H54 (cell line): ENCODE measurements at regions not wholly inside any gene's neighbourhood (a gene's known extent, or its start where the extent isn't known, plus 50 kb on each side); places are given as distances from the start of the nearest gene placed in this dataset.

Source experiments
- DNase-seq: peaks from one replicate; pipeline ENCODE4 v3.0.0; 2011; ENCODE audit warnings: low spot score, mixed read lengths; ENCODE audit not compliant: insufficient read length
- FAIRE-seq: peaks from 3 replicates; lab custom pipeline; 2011; peaks lifted over from hg19 to GRCh38; lab: Jason Lieb, UNC
- POLR2A ChIP-seq: IDR thresholded peaks from 2 replicates; pipeline ENCODE4 v1.6.1; 2011; ENCODE audit warnings: low read depth, mild to moderate bottlenecking, low read length

- no peak for TF ChIP-seq POLR2A
- FAIRE-seq (no peak), DNase-seq (no peak)
These were observed 132.3 kb downstream of the FCRL5 start for GRCh38 chr1:157419845-157420542.

- DNase-seq (no peak), FAIRE-seq (no peak)
- TF ChIP-seq POLR2A: no peak
These were observed 133.7 kb downstream of the FCRL5 start for GRCh38 chr1:157418659-157419058.

GRCh38 chr1:157418231-157418630 is 134.1 kb downstream of the FCRL5 start:
- no peak for TF ChIP-seq POLR2A
- DNase-seq (no peak), FAIRE-seq (no peak)

- no peak for FAIRE-seq
- TF ChIP-seq POLR2A: no peak
- DNase-seq: no peak
These were observed 136.7 kb downstream of the FCRL5 start for GRCh38 chr1:157415661-157416060.

GRCh38 chr1:157412308-157412707 is 140.0 kb downstream of the FCRL5 start:
- DNase-seq (no peak), FAIRE-seq (no peak)
- TF ChIP-seq POLR2A: no peak

GRCh38 chr1:157411769-157412168 is 140.5 kb downstream of the FCRL5 start:
- no peak for TF ChIP-seq POLR2A
- no peak for DNase-seq
- no peak for FAIRE-seq

- no peak for TF ChIP-seq POLR2A
- DNase-seq: no peak
- no peak for FAIRE-seq
These were observed 141.3 kb downstream of the FCRL5 start for GRCh38 chr1:157411064-157411463.

GRCh38 chr1:157410457-157410856 is 141.9 kb downstream of the FCRL5 start:
- no peak for DNase-seq
- TF ChIP-seq POLR2A: no peak
- FAIRE-seq: no peak

GRCh38 chr1:157409927-157410326 is 142.4 kb downstream of the FCRL5 start:
- FAIRE-seq (no peak), DNase-seq (no peak)
- no peak for TF ChIP-seq POLR2A

- FAIRE-seq: no peak
These were observed 144.3 kb downstream of the FCRL5 start for GRCh38 chr1:157407917-157408525.

GRCh38 chr1:157407367-157407766 is 144.9 kb downstream of the FCRL5 start:
- no peak for TF ChIP-seq POLR2A

More at GRCh38 chr1:157407917-157408525, 144.3 kb downstream of the FCRL5 start:
- TF ChIP-seq POLR2A: no peak
- no peak for DNase-seq

GRCh38 chr1:157405662-157406061 is 146.7 kb downstream of the FCRL5 start:
- TF ChIP-seq POLR2A: no peak
- no peak for DNase-seq
- FAIRE-seq: no peak

More at GRCh38 chr1:157407367-157407766, 144.9 kb downstream of the FCRL5 start:
- no peak for FAIRE-seq
- DNase-seq: no peak

GRCh38 chr1:157404614-157405013 is 147.7 kb downstream of the FCRL5 start:
- no peak for DNase-seq
- TF ChIP-seq POLR2A: no peak
- FAIRE-seq: no peak

GRCh38 chr1:157404063-157404501 is 148.2 kb downstream of the FCRL5 start:
- no peak for TF ChIP-seq POLR2A
- no peak for DNase-seq
- FAIRE-seq: no peak

GRCh38 chr1:157403608-157404007 is 148.7 kb downstream of the FCRL5 start:
- DNase-seq (no peak), FAIRE-seq (no peak)
- no peak for TF ChIP-seq POLR2A
